Endothelial cell (in vitro differentiated cells): ENCODE measurements at regions not wholly inside any gene's neighbourhood (a gene's known extent, or its start where the extent isn't known, plus 50 kb on each side); places are given as distances from the start of the nearest gene placed in this dataset.

Experiments used
- DNase-seq: peaks from one replicate; pipeline ENCODE4 v3.0.0; 2021; ENCODE audit warnings: low spot score
- H3K27ac Mint-ChIP-seq: one replicate; pipeline ENCODE4 v1.8.0; 2021; ENCODE audit warnings: mixed read lengths, inconsistent platforms; ENCODE audit not compliant: unreplicated experiment
- H3K27me3 Mint-ChIP-seq: one replicate; pipeline ENCODE4 v1.8.0; 2021; ENCODE audit warnings: mild to moderate bottlenecking, moderate library complexity, mixed read lengths, inconsistent platforms; ENCODE audit not compliant: unreplicated experiment
- H3K36me3 Mint-ChIP-seq: one replicate; pipeline ENCODE4 v1.8.0; 2021; ENCODE audit warnings: mild to moderate bottlenecking, low read depth, mixed read lengths, inconsistent platforms; ENCODE audit not compliant: unreplicated experiment
- H3K4me1 Mint-ChIP-seq: one replicate; pipeline ENCODE4 v1.8.0; 2021; ENCODE audit warnings: mild to moderate bottlenecking, mixed read lengths, inconsistent platforms; ENCODE audit not compliant: unreplicated experiment
- H3K4me3 Mint-ChIP-seq: one replicate; pipeline ENCODE4 v1.8.0; 2021; ENCODE audit warnings: mild to moderate bottlenecking, mixed read lengths, inconsistent platforms; ENCODE audit not compliant: unreplicated experiment
- H3K9me3 Mint-ChIP-seq: one replicate; pipeline ENCODE4 v1.8.0; 2021; ENCODE audit warnings: mixed read lengths, inconsistent platforms; ENCODE audit not compliant: unreplicated experiment
- TF ChIP-seq, protein P1 (sequence below): fragments of 200-600 bp; sonication (generic); IDR thresholded peaks from one replicate; pipeline ENCODE4 v1.5.0; 2021; ENCODE audit warnings: antibody characterized with exemption; ENCODE audit not compliant: unreplicated experiment

DNA sequence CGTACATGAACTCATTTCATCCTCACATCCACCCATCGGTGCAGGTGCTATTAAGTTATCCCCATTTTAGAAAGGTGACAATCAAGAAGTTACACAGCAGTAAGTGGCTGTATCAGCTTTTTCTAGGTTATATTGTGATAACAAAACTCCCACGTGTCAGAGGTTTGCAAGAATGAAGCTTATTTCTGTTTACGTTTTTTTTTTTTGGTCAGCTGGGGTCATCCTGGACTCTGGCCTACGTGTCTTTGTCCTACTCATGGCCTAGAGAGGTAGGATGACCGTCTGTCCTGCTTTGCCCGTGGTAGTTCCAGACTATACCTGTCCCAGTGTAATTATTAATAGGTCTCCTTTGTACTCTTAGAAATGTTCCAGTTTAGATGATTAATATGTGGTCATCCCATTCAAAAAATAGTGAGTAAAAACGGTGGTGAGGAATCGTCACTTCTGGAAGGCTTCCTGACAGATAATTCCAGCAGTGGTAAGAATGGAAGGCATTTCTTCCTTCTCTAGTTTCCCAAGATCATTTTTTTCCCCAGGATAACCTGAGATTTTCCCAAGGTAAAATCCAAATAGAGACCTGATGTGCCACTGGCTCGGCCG, 64.2 kb upstream of the KIF26B start:
- Mint-ChIP-seq H3K27me3 (peaks cover under 1% of the 10 kb centered on the region), H3K36me3 (no peaks in the 10 kb centered on the region), H3K4me1 (no peaks in the 10 kb centered on the region), H3K9me3 (no peaks in the 10 kb centered on the region), H3K27ac (no peak overlapping the region), H3K4me3 (no peak overlapping the region)
- no peak for DNase-seq
- TF ChIP-seq, protein P1, sequence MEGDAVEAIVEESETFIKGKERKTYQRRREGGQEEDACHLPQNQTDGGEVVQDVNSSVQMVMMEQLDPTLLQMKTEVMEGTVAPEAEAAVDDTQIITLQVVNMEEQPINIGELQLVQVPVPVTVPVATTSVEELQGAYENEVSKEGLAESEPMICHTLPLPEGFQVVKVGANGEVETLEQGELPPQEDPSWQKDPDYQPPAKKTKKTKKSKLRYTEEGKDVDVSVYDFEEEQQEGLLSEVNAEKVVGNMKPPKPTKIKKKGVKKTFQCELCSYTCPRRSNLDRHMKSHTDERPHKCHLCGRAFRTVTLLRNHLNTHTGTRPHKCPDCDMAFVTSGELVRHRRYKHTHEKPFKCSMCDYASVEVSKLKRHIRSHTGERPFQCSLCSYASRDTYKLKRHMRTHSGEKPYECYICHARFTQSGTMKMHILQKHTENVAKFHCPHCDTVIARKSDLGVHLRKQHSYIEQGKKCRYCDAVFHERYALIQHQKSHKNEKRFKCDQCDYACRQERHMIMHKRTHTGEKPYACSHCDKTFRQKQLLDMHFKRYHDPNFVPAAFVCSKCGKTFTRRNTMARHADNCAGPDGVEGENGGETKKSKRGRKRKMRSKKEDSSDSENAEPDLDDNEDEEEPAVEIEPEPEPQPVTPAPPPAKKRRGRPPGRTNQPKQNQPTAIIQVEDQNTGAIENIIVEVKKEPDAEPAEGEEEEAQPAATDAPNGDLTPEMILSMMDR, result no peak

DNA sequence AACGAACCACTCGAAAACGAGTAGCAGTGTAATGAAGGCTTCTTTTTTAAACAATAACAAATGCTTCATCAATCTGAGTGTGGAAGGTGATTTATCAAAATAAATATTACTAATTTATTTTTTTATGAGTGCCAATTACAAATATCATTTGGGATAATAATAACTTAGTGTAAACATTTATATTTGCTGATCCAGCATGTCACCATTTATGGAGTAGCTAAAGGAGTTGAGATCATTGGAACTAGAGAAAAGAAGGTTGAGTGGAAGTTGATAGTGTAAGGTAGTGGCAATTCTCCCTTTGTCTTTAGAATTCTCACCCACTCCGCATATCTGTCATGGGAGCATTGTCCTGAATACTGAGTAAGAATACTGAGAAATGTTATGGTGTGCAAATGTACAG, 67.1 kb upstream of the KIF26B start:
- H3K9me3 Mint-ChIP-seq, result no peaks in the 10 kb centered on the region
- H3K27me3 Mint-ChIP-seq, result peaks cover 4% of the 10 kb centered on the region
- H3K36me3 Mint-ChIP-seq, result peaks cover 4% of the 10 kb centered on the region
- TF ChIP-seq, protein P1, result no peak
- no peak for DNase-seq
- H3K27ac Mint-ChIP-seq, result no peak overlapping the region
- no peak overlapping the region for H3K4me3 Mint-ChIP-seq
- no peaks in the 10 kb centered on the region for H3K4me1 Mint-ChIP-seq

DNA sequence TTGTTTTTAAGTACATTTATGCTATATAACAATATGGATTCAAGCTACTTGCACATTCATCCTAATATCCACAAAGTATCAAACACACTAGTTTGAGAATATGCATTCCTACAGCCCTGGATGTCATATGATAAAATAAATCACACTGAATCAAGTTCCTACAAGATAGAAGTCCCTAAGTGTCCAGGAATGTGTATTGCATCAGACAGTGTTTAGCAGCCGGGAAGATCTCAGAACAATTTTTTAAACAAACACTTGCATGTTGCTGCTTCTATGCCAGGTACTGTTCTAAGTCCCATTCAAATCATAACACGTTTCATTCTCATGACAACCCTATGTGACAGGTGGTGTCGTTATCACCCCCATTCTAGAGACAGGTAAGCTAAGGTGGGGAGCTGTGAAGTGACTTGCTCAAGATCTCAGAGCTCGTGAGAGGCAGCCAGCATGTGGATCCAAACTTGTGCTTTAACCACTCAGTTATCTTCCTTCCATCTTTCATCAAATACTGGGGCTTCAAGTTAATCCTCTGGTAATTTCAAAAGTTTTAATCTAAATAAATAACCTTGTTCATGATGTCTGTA, 68.3 kb upstream of the KIF26B start:
- DNase-seq, result no peak
- Mint-ChIP-seq H3K27ac (no peak overlapping the region), H3K36me3 (peaks cover 4% of the 10 kb centered on the region), H3K4me1 (no peaks in the 10 kb centered on the region), H3K4me3 (no peak overlapping the region), H3K27me3 (peaks cover 4% of the 10 kb centered on the region), H3K9me3 (no peaks in the 10 kb centered on the region)
- TF ChIP-seq, protein P1, result no peak

GRCh38 chr1:245085508-245086095, 69.2 kb upstream of the KIF26B start:
- H3K4me1 Mint-ChIP-seq, result no peaks in the 10 kb centered on the region
- no peak for DNase-seq
- no peak overlapping the region for H3K27ac Mint-ChIP-seq
- H3K4me3 Mint-ChIP-seq, result no peak overlapping the region
- H3K9me3 Mint-ChIP-seq, result no peaks in the 10 kb centered on the region
- H3K36me3 Mint-ChIP-seq, result peaks cover 4% of the 10 kb centered on the region
- TF ChIP-seq, protein P1, result no peak
- H3K27me3 Mint-ChIP-seq, result peaks cover 4% of the 10 kb centered on the region

DNA sequence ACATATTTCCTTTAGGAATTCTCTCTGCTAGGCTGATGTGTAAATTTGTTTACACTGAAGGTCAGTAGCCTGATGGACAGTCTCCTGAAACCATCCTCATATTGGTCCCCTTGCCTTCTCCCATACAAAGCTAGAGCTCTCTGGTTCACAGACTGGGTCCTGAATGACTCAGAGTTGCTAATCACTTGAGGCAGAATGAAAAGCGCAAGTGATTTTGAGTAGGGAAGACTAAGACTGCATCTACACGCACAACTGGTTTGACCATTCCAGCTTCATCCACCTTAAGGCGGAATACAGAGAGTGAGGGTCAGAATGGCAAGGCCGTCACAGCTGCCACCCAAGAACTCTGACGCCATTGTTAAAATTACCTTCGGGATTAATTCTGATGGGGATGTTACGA, 70.2 kb upstream of the KIF26B start:
- peaks cover 4% of the 10 kb centered on the region for H3K27me3 Mint-ChIP-seq
- H3K36me3 Mint-ChIP-seq, result peaks cover 4% of the 10 kb centered on the region

More for the DNA sequence above, 70.2 kb upstream of the KIF26B start:
- no peaks in the 10 kb centered on the region for H3K9me3 Mint-ChIP-seq
- DNase-seq, result no peak
- H3K4me1 Mint-ChIP-seq, result no peaks in the 10 kb centered on the region
- no peak overlapping the region for H3K4me3 Mint-ChIP-seq
- TF ChIP-seq, protein P1, result no peak
- no peak overlapping the region for H3K27ac Mint-ChIP-seq
